VCaP (cell line): ENCODE measurements at regions not wholly inside any gene's neighbourhood (a gene's known extent, or its start where the extent isn't known, plus 50 kb on each side); places are given as distances from the start of the nearest gene placed in this dataset.

Experiments
- H3K27ac ChIP-seq: fragments of 450-650 bp; 2 replicates; pipeline ENCODE4 v1.5.1; 2017
- CTCF ChIP-seq: fragments of 450-650 bp; conservative IDR thresholded peaks from 2 replicates; pipeline ENCODE4 v1.5.1; 2017; ENCODE audit warnings: mild to moderate bottlenecking, moderate library complexity

- H3K27ac ChIP-seq: no peak overlapping the region
- no peak for TF ChIP-seq CTCF
Measured at GRCh38 chr7:16080131-16080530, 341.2 kb downstream of the CRPPA start.

- H3K27ac ChIP-seq: no peak overlapping the region
- no peak for TF ChIP-seq CTCF
Measured at GRCh38 chr7:16079723-16080122, 341.6 kb downstream of the CRPPA start.

- no peak overlapping the region for H3K27ac ChIP-seq
- TF ChIP-seq CTCF: peak; percentile 78
Measured at GRCh38 chr7:16078076-16078952, 343.0 kb downstream of the CRPPA start.

- TF ChIP-seq CTCF: peak; percentile 76
Measured at GRCh38 chr7:16071246-16071857, 350.0 kb downstream of the CRPPA start.

GRCh38 chr7:16070806-16071205 is 350.5 kb downstream of the CRPPA start:
- H3K27ac ChIP-seq: no peak overlapping the region
- no peak for TF ChIP-seq CTCF

More at GRCh38 chr7:16071246-16071857, 350.0 kb downstream of the CRPPA start:
- no peak overlapping the region for H3K27ac ChIP-seq

GRCh38 chr7:16069998-16070397 is 351.3 kb downstream of the CRPPA start:
- no peak overlapping the region for H3K27ac ChIP-seq

More at GRCh38 chr7:16069998-16070397, 351.3 kb downstream of the CRPPA start:
- TF ChIP-seq CTCF: no peak
